Endothelial cell of umbilical vein (primary cell): ENCODE measurements at regions not wholly inside any gene's neighbourhood (a gene's known extent, or its start where the extent isn't known, plus 50 kb on each side); places are given as distances from the start of the nearest gene placed in this dataset.

ENCODE experiments used
- BruUV-seq: library from RNA; stranded (reverse); fragments of 400-500 nt; replicated peaks from 2 replicates; lab custom pipeline; 2021; lab: Mats Ljungman, UMichigan
- CTCF ChIA-PET: fragments of 300-600, 350-600 bp; sonication (Branson Sonifier 250); formaldehyde crosslinking; loops from one replicate; lab custom pipeline; 2021; ENCODE audit warnings: antibody characterized with exemption, inconsistent platforms; lab: Charles Lee
- POLR2A ChIA-PET: fragments of 300-600, 350-600 bp; sonication (Branson Sonifier 250); formaldehyde crosslinking; loops from one replicate; lab custom pipeline; 2021; ENCODE audit warnings: antibody characterized with exemption, inconsistent platforms; lab: Charles Lee
- DNase-seq: peaks from one replicate; pipeline ENCODE4 v3.0.0-alpha.2; 2011; ENCODE audit warnings: low read depth, low spot score
- FAIRE-seq: peaks from 2 replicates; lab custom pipeline; 2011; peaks lifted over from hg19 to GRCh38; lab: Jason Lieb, UNC
- H2AFZ ChIP-seq: 2 replicates; pipeline ENCODE4 v1.6.0; 2012; ENCODE audit warnings: low read depth, low read length, control low read depth, inconsistent platforms
- H3K27ac ChIP-seq: 2 replicates; pipeline ENCODE4 v1.5.1; 2011; ENCODE audit warnings: low read depth, mild to moderate bottlenecking, control low read depth, low read length, moderate library complexity; ENCODE audit not compliant: insufficient read depth
- H3K27me3 ChIP-seq, 2 experiments: 2 replicates each; pipeline versions ENCODE4 v1.6.0 to v1.6.1; 2011; ENCODE audit warnings: low read length in 2 of 2, mixed read lengths in 1 of 2; ENCODE audit not compliant: control insufficient read depth in 2 of 2, insufficient read depth in 2 of 2
- H3K36me3 ChIP-seq, 2 experiments: 2 replicates in 1 of 2; 3 replicates in 1 of 2; pipeline ENCODE4 v1.5.1; 2011; ENCODE audit warnings: low read length in 2 of 2, mild to moderate bottlenecking in 1 of 2, moderate library complexity in 1 of 2; ENCODE audit not compliant: control insufficient read depth in 2 of 2, insufficient read depth in 2 of 2; ENCODE audit errors: extremely low read depth in 1 of 2
- H3K4me1 ChIP-seq: 3 replicates; pipeline ENCODE4 v1.5.1; 2011; ENCODE audit warnings: mild to moderate bottlenecking, low read length; ENCODE audit not compliant: control insufficient read depth, insufficient read depth; ENCODE audit errors: extremely low read depth
- H3K4me2 ChIP-seq: 2 replicates; pipeline ENCODE4 v1.6.1; 2011; ENCODE audit warnings: low read length, control low read depth, mixed read lengths; ENCODE audit not compliant: insufficient read depth
- H3K4me3 ChIP-seq, 3 experiments: fragments of 200-600 bp in 1 of 3; sonication (generic), shearing (Covaris generic) in 1 of 3; replicated peaks in 1 of 3; 2 replicates each; pipeline ENCODE4 v1.5.1; 2011 to 2016; ENCODE audit warnings: control low read depth in 3 of 3, low read length in 3 of 3, mild to moderate bottlenecking in 2 of 3, inconsistent platforms in 1 of 3, low read depth in 1 of 3, moderate library complexity in 1 of 3; ENCODE audit not compliant: insufficient read depth in 1 of 3
- H3K79me2 ChIP-seq: 2 replicates; pipeline ENCODE4 v1.6.0; 2012; ENCODE audit warnings: low read length, inconsistent platforms; ENCODE audit not compliant: control insufficient read depth, insufficient read depth
- H3K9ac ChIP-seq: replicated peaks from 2 replicates; pipeline ENCODE3; 2011; ENCODE audit warnings: low read length, control low read depth; ENCODE audit not compliant: insufficient read depth; ENCODE audit errors: extremely low read depth
- H3K9me1 ChIP-seq: replicated peaks from 3 replicates; pipeline ENCODE4 v1.6.0; 2011; ENCODE audit warnings: mild to moderate bottlenecking, low read length; ENCODE audit not compliant: control insufficient read depth, insufficient read depth; ENCODE audit errors: extremely low read depth
- H3K9me3 ChIP-seq: replicated peaks from 2 replicates; pipeline ENCODE4 v1.5.1; 2012; ENCODE audit warnings: low read length, inconsistent platforms; ENCODE audit not compliant: control insufficient read depth, insufficient read depth
- H4K20me1 ChIP-seq: replicated peaks from 2 replicates; pipeline ENCODE3; 2011; ENCODE audit warnings: mild to moderate bottlenecking, low read length; ENCODE audit not compliant: control insufficient read depth, insufficient read depth; ENCODE audit errors: extremely low read depth
- EZH2 ChIP-seq: IDR thresholded peaks from 2 replicates; pipeline ENCODE4 v1.6.1; 2012; ENCODE audit warnings: borderline replicate concordance, low read depth, mild to moderate bottlenecking, moderate library complexity, low read length, inconsistent platforms; ENCODE audit not compliant: severe bottlenecking
- FOS ChIP-seq: IDR thresholded peaks from 2 replicates; pipeline ENCODE4 v1.6.1; 2011; ENCODE audit warnings: mild to moderate bottlenecking, low read length, moderate library complexity, borderline replicate concordance; ENCODE audit not compliant: insufficient read depth
- GATA2 ChIP-seq: IDR thresholded peaks from 2 replicates; pipeline ENCODE4 v1.7.0; 2011; ENCODE audit warnings: low read depth, mild to moderate bottlenecking, moderate library complexity, mixed read lengths, low read length; ENCODE audit not compliant: insufficient read length, insufficient read depth
- JUN ChIP-seq: IDR thresholded peaks from 2 replicates; pipeline ENCODE4 v1.6.1; 2011; ENCODE audit warnings: borderline replicate concordance, low read depth; ENCODE audit not compliant: insufficient read length, insufficient read depth
- MYC ChIP-seq: IDR thresholded peaks from one replicate; pipeline ENCODE4 v1.6.1; 2011; ENCODE audit warnings: mild to moderate bottlenecking, low read depth, low read length
- POLR2A ChIP-seq: IDR thresholded peaks from 2 replicates; pipeline ENCODE4 v1.6.1; 2012; ENCODE audit warnings: low read depth, mild to moderate bottlenecking, control low read depth, low read length
- POLR2AphosphoS5 ChIP-seq: IDR thresholded peaks from 2 replicates; pipeline ENCODE4 v1.6.1; 2012; ENCODE audit warnings: low read depth, mild to moderate bottlenecking, control low read depth, low read length, moderate library complexity; ENCODE audit not compliant: insufficient read depth
- dilution Hi-C: fragments of 300-500 bp; cut with MboI; formaldehyde crosslinking; loops from one replicate; pipeline ENCODE4 v1.15.0; 2019; ENCODE audit warnings: low sequenced_read_pairs; ENCODE audit not compliant: extremely low pct_ligation_motif_present
- intact Hi-C: fragments of 100-400 bp; cut with micrococcal nuclease; formaldehyde crosslinking; loops from one replicate; pipeline ENCODE4 v1.10.0; 2022
- TF ChIP-seq, protein P1 (sequence below): IDR thresholded peaks from 2 replicates; pipeline ENCODE4 v1.6.1; 2011; ENCODE audit not compliant: insufficient read depth, insufficient read length
- TF ChIP-seq, protein P2 (sequence below), 2 donors: IDR thresholded peaks; 1 replicate in 1 of 2; 2 replicates in 1 of 2; pipeline ENCODE4 v1.5.1; 2011; ENCODE audit warnings: low read length in 2 of 2, mild to moderate bottlenecking in 2 of 2, moderate library complexity in 2 of 2, control low read depth in 1 of 2, inconsistent platforms in 1 of 2, low read depth in 1 of 2; ENCODE audit not compliant: insufficient read depth in 1 of 2; ENCODE audit errors: extremely low read depth in 1 of 2

DNA sequence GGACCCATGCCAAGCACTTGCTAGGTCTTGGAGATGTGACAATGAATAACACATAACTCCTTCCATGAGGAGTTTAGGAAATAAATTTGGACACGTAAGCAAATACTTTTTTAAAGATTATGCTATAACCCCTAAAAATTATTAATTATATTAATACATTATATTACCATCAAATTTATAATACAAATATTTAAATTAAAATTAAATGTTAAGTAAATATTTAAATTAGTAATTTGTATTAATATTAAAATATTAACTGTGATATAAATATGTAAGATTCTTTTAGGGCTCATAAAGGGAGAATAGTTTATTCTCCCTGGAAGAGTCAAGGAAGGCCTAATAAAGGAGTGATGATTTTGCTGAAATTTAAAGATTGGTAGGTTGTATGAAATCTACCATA is 121.1 kb downstream of the RAP2A start:
- ChIA-PET POLR2A (no interaction called here), CTCF (no interaction called here)
- TF ChIP-seq, protein P1, sequence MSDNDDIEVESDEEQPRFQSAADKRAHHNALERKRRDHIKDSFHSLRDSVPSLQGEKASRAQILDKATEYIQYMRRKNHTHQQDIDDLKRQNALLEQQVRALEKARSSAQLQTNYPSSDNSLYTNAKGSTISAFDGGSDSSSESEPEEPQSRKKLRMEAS = no peak
- TF ChIP-seq POLR2AphosphoS5 (no peak), EZH2 (no peak), POLR2A (no peak), MYC (no peak), FOS (no peak), JUN (no peak), GATA2 (no peak)
- DNase-seq (no peak), FAIRE-seq (no peak)
- Histone ChIP-seq H3K4me2 (no peak overlapping the region), H3K27me3 (peaks cover 0 to 2% of the 10 kb centered on the region in 2 experiments), H3K9ac (no peak overlapping the region), H3K9me1 (no peaks in the 10 kb centered on the region), H3K4me3 (no peak overlapping the region), H4K20me1 (no peaks in the 10 kb centered on the region), H2AFZ (no peak overlapping the region), H3K36me3 (no peaks in the 10 kb centered on the region), H3K27ac (no peak overlapping the region), H3K9me3 (no peaks in the 10 kb centered on the region), H3K4me1 (no peaks in the 10 kb centered on the region), H3K79me2 (no peaks in the 10 kb centered on the region)
- BruUV-seq = no TSS peak
- intact Hi-C loops (no loop called here), dilution Hi-C loops (no loop called here)

DNA sequence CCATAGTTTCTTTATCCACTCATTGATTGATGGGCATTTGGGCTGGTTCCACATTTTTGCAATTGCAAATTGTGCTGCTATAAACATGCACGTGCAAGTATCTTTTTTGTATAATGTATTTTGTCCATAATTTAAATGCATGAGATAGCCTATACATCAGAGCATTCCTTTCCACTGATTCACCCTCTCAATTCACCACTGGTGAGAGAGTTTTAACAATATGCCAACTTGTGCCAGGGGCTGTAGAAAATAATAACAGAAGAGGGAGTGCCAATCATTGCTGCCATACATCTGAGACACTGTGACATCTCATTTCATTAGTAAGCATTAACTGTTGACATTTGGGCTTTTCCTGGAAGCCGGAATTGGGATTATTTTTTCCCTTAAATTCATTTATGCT is 125.1 kb downstream of the RAP2A start:
- Histone ChIP-seq H4K20me1 (no peaks in the 10 kb centered on the region), H3K9me1 (no peaks in the 10 kb centered on the region), H2AFZ (no peak overlapping the region), H3K27me3 (peaks cover 0 to 2% of the 10 kb centered on the region in 2 experiments), H3K9me3 (no peaks in the 10 kb centered on the region), H3K79me2 (no peaks in the 10 kb centered on the region), H3K27ac (no peak overlapping the region), H3K36me3 (no peaks in the 10 kb centered on the region), H3K4me1 (no peaks in the 10 kb centered on the region), H3K9ac (no peak overlapping the region), H3K4me2 (no peak overlapping the region), H3K4me3 (no peak overlapping the region)
- intact Hi-C loops = no loop called here
- ChIA-PET CTCF (no interaction called here), POLR2A (no interaction called here)
- no TSS peak for BruUV-seq
- DNase-seq = no peak
- FAIRE-seq = no peak
- TF ChIP-seq FOS (no peak), MYC (no peak), JUN (no peak), EZH2 (no peak), POLR2AphosphoS5 (no peak), POLR2A (no peak), GATA2 (no peak)
- TF ChIP-seq, protein P2, sequence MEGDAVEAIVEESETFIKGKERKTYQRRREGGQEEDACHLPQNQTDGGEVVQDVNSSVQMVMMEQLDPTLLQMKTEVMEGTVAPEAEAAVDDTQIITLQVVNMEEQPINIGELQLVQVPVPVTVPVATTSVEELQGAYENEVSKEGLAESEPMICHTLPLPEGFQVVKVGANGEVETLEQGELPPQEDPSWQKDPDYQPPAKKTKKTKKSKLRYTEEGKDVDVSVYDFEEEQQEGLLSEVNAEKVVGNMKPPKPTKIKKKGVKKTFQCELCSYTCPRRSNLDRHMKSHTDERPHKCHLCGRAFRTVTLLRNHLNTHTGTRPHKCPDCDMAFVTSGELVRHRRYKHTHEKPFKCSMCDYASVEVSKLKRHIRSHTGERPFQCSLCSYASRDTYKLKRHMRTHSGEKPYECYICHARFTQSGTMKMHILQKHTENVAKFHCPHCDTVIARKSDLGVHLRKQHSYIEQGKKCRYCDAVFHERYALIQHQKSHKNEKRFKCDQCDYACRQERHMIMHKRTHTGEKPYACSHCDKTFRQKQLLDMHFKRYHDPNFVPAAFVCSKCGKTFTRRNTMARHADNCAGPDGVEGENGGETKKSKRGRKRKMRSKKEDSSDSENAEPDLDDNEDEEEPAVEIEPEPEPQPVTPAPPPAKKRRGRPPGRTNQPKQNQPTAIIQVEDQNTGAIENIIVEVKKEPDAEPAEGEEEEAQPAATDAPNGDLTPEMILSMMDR (IDR thresholded peaks at IDR 0.05; ENCODE audit: extremely low read depth in 1 of 2, insufficient read depth in 1 of 2, low read depth in 1 of 2, low read length in 2 of 2) = no peak
- TF ChIP-seq, protein P1 = no peak
- dilution Hi-C loops = no loop called here
